BJ (cell line): ENCODE measurements at regions not wholly inside any gene's neighbourhood (a gene's known extent, or its start where the extent isn't known, plus 50 kb on each side); places are given as distances from the start of the nearest gene placed in this dataset.

ENCODE experiments used
- CTCF ChIA-PET: fragments of 350-600 bp; formaldehyde crosslinking; extraction: SDS; loops from one replicate; lab custom pipeline; 2021; ENCODE audit warnings: antibody characterized with exemption, inconsistent platforms; lab: Yijun Ruan, JAX
- POLR2A ChIA-PET: fragments of 300-600 bp; sonication (Branson Sonifier 250); formaldehyde crosslinking; extraction: SDS; loops from one replicate; lab custom pipeline; 2021; ENCODE audit warnings: antibody characterized with exemption; lab: Charles Lee
- DNase-seq: peaks from one replicate; pipeline ENCODE4 v3.0.0-alpha.2; 2011; ENCODE audit warnings: low read depth
- H3K27me3 ChIP-seq: 2 replicates; pipeline ENCODE4 v1.6.0; 2011; ENCODE audit warnings: low read length; ENCODE audit not compliant: control insufficient read depth, insufficient read depth
- H3K36me3 ChIP-seq: 2 replicates; pipeline ENCODE4 v1.5.1; 2011; ENCODE audit warnings: low read length; ENCODE audit not compliant: control insufficient read depth, insufficient read depth
- H3K4me3 ChIP-seq: 2 replicates; pipeline ENCODE4 v1.5.1; 2011; ENCODE audit warnings: low read depth, mild to moderate bottlenecking, control low read depth, low read length
- TF ChIP-seq, protein P1 (sequence below): IDR thresholded peaks from 2 replicates; pipeline ENCODE4 v1.5.1; 2011; ENCODE audit warnings: low read depth, mild to moderate bottlenecking, control low read depth, inconsistent platforms, low read length, moderate library complexity; ENCODE audit not compliant: insufficient read depth

DNA sequence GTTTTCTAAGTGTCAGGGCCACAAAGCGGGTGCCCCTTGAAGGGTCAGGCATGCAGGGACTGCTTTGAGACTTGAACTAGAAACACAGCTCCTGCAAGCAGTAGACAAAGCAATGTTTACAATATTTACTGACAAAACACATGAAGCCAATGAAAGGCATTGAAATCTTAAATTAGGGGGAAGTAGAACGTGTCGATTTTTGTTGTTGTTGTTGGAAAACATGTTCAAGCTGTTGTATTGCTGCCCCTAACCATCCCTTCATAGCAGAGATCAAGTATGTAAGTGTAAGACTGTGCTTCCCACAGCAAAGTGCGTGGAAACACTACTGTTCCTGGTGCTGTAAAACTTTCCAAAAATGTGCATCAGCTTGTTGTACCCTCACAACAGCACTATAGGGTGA is 131.6 kb upstream of the MGMT start:
- CTCF ChIA-PET: no interaction called here
- H3K4me3 ChIP-seq: no peak overlapping the region
- H3K36me3 ChIP-seq: no peaks in the 10 kb centered on the region
- no peak for DNase-seq
- no peaks in the 10 kb centered on the region for H3K27me3 ChIP-seq
- POLR2A ChIA-PET: no interaction called here
- TF ChIP-seq, protein P1, sequence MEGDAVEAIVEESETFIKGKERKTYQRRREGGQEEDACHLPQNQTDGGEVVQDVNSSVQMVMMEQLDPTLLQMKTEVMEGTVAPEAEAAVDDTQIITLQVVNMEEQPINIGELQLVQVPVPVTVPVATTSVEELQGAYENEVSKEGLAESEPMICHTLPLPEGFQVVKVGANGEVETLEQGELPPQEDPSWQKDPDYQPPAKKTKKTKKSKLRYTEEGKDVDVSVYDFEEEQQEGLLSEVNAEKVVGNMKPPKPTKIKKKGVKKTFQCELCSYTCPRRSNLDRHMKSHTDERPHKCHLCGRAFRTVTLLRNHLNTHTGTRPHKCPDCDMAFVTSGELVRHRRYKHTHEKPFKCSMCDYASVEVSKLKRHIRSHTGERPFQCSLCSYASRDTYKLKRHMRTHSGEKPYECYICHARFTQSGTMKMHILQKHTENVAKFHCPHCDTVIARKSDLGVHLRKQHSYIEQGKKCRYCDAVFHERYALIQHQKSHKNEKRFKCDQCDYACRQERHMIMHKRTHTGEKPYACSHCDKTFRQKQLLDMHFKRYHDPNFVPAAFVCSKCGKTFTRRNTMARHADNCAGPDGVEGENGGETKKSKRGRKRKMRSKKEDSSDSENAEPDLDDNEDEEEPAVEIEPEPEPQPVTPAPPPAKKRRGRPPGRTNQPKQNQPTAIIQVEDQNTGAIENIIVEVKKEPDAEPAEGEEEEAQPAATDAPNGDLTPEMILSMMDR: no peak

DNA sequence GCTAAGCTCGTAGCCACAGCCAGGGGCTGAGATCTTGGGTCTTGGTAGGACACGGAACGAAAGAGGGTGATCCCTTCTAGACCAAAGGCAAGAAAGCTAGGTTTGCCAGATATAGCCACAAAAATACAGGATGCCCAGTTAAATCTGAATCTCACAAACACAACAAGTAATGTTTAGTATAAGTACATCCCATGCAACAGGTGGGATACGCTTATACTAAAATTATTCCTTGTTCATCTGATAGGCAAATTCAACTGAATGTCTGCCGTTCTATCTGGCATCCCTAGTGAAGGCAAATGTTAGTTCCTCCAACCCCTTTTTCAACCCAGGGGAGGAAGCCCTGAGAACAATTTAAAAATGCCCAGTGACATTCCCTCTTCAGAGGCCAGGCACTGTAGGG is 131.1 kb upstream of the MGMT start:
- H3K27me3 ChIP-seq: no peaks in the 10 kb centered on the region
- no peaks in the 10 kb centered on the region for H3K36me3 ChIP-seq
- ChIA-PET POLR2A (no interaction called here), CTCF (no interaction called here)
- H3K4me3 ChIP-seq: no peak overlapping the region
- TF ChIP-seq, protein P1: no peak
- no peak for DNase-seq

DNA sequence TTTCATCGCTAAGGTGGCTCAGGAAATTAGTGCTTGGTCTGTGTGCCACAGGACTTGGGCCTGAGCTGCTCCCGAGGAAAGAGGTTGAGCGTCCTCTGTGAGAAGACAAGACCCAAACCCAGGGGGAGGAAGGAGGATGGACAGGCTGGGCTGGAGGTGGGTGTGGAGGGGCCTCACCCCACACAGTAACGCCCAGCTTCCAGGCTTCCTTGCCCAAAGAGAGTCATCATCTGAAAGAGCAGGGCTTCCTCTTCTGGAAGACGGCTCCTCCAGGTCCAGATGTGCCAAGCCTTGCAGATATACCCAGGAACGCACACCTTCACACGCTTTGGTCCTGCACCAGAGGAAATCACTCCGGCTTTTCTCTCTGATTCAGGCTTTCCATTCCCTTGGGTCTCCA is 127.8 kb upstream of the MGMT start:
- DNase-seq: no peak
- TF ChIP-seq, protein P1: no peak
- Histone ChIP-seq H3K36me3 (no peaks in the 10 kb centered on the region), H3K27me3 (no peaks in the 10 kb centered on the region), H3K4me3 (no peak overlapping the region)
- ChIA-PET POLR2A (no interaction called here), CTCF (interaction anchor here (0.6 kb wide), 1 partner anchor 771 kb away, joined by 3 read pairs; no protein-coding TSS in a partner anchor)

DNA sequence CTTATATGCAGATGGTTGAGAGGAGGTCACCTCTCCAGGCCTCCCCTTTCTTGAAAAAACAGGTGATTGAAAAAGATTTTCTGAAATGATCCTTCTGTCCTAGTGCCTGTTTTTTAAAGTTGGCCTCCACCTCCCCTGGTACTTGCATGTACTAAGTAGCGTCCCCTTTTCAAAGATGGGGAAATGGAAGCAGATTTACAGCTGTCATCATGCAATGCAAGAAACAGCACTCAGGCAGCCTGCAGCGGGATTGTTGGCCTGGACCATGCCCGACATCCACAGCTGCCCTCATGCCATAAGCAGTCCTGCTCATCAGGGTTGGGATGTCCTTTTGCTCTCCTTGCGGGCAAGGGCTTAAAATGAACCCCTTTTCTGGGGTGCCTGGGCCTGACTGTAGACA is 127.2 kb upstream of the MGMT start:
- CTCF ChIA-PET: no interaction called here
- no peak for DNase-seq
- H3K27me3 ChIP-seq: no peaks in the 10 kb centered on the region

DNA sequence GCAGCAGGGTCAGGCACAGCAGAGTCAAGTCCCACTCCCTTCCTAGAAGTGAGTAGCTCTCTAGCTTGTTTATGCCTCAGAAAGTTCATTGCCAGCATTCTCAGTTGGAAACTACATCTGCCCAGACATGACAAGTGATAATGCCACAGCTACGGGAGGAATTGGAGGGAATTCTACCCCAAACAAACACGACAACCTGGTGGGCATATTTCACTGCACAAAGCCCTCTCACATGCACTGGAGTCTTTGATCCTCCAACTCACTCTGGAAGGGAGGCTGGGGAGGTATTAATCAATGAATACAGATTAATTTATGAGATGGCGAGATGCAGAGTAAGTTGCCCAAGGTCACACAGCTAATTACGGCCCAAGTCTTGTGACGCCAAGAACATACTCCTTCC is 126.0 kb upstream of the MGMT start:
- POLR2A ChIA-PET: no interaction called here
- no peaks in the 10 kb centered on the region for H3K27me3 ChIP-seq
- TF ChIP-seq, protein P1: no peak
- no peaks in the 10 kb centered on the region for H3K36me3 ChIP-seq
- H3K4me3 ChIP-seq: no peak overlapping the region
- CTCF ChIA-PET: no interaction called here
- no peak for DNase-seq

More for the DNA sequence above, 127.2 kb upstream of the MGMT start:
- TF ChIP-seq, protein P1: no peak
- H3K36me3 ChIP-seq: no peaks in the 10 kb centered on the region
- H3K4me3 ChIP-seq: no peak overlapping the region
- POLR2A ChIA-PET: no interaction called here
